ENCODE measurements at regions not wholly inside any gene's neighbourhood (a gene's known extent, or its start where the extent isn't known, plus 50 kb on each side); places are given as distances from the start of the nearest gene placed in this dataset.

- TF ChIP-seq CTCF (conservative IDR thresholded peaks at IDR 0.05) (no peak), EZH2 (IDR thresholded peaks at IDR 0.05; ENCODE audit: low read depth) (no peak)
These were observed 166.1 kb upstream of the EEA1 start for GRCh38 chr12:93094988-93095737.
